GM12872 (cell line): ENCODE measurements at regions not wholly inside any gene's neighbourhood (a gene's known extent, or its start where the extent isn't known, plus 50 kb on each side); places are given as distances from the start of the nearest gene placed in this dataset.

Source experiments
- CTCF ChIP-seq: IDR thresholded peaks from 3 replicates; pipeline ENCODE4 v1.5.1; 2011; ENCODE audit warnings: low read depth, mild to moderate bottlenecking, low read length, moderate library complexity; ENCODE audit not compliant: insufficient read depth

- TF ChIP-seq CTCF: no peak
Observed at GRCh38 chr2:138267902-138268254, 233.7 kb upstream of the SPOPL start.

DNA sequence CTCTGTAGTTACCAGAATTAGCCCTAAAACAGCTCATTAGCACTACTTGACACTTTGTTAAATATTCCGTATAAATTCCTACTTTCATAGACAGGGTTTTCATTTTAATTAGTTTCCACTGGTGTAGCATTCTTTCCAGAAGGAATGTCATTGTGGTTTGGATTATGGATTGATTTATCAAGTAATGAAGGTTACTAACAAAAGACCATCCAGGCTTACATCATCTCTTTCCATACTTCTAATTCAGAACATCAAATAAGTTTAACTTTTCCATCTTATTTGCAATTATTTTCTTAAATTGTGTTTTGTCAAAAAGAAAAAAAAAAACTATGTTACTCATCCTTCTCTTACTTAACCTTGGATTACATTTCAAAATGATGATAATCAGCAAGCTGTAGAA, 231.8 kb upstream of the SPOPL start:
- TF ChIP-seq CTCF: no peak

DNA sequence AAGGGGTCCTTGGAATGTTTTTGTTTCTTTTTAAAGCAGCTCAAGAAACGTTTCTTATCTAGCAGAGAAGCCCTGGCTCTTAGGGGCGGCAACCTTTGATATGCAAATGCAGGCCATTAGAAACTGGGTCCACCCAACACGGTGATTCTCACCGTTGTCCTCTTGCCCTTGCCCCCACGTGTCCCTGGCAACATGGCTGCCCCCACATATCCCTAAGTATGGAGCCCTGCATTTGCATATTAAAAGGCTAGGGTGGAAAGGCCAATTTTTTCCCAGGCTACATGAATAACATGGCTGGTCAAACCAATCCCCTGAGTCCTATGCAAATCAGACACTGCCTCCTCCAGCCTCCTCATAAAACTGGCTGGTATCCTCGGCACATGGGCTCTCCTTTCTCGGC, 230.1 kb upstream of the SPOPL start:
- no peak for TF ChIP-seq CTCF

- TF ChIP-seq CTCF: no peak
Observed at GRCh38 chr2:138272524-138273195, 228.9 kb upstream of the SPOPL start.

DNA sequence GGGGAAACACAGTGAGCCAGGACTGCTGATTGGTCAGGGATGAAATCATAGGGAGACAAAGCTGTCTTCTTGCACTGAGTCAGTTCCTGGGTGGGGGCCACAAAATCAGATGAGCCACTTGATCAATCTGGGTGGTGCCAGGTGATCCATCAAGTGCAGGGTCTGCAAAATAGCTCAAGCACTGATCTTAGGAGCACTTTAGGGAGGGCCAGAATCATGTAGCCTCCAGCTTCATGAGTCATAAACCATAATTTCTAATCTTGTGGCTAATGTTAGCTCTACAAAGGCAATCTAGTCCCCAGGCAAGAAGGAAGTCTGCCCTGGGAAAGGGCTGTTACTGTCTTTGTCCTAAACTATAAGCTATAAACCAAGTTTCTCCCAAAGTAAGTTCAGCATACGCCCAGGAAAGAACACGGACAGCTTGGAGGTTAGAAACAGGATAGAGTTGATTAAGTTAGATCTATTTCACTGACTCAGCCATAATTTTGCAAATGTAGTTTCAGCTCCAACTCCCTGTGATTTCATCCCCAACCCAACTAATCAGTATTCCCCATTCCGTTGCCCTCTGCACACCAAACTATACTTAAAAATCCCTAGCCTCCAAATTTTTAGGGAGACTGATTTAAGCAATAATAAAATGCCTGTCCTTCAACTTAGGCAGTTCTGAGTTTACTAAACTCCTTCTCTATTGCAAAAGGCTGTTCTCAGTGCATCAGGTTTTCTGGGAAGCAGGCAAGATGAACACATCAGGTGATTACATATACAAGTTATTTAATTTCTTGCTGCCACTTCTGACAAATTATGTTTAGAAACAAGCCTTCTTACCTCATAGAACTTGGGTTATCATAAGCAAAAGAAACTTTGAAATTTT, 226.9 kb upstream of the SPOPL start:
- TF ChIP-seq CTCF: no peak

GRCh38 chr2:138275292-138275690, 226.3 kb upstream of the SPOPL start:
- TF ChIP-seq CTCF: no peak

- TF ChIP-seq CTCF: no peak
Observed at GRCh38 chr2:138275881-138276280, 225.7 kb upstream of the SPOPL start.
